HG03469 (cell line): ENCODE measurements at regions not wholly inside any gene's neighbourhood (a gene's known extent, or its start where the extent isn't known, plus 50 kb on each side); places are given as distances from the start of the nearest gene placed in this dataset.

Experiments used
- ATAC-seq: cut with Tn5 transposase; IDR thresholded peaks from one replicate; pipeline ENCODE4 v1.9.1; 2021; ENCODE audit warnings: mild to moderate bottlenecking, moderate library complexity, moderate number of reproducible peaks; ENCODE audit not compliant: unreplicated experiment

GRCh38 chr18:2394684-2395083 is 176.6 kb downstream of the METTL4 start:
- ATAC-seq = no peak

GRCh38 chr18:2395427-2396161 is 175.7 kb downstream of the METTL4 start:
- no peak for ATAC-seq

GRCh38 chr18:2396162-2396505 is 175.2 kb downstream of the METTL4 start:
- no peak for ATAC-seq

GRCh38 chr18:2400701-2401196 is 170.6 kb downstream of the METTL4 start:
- ATAC-seq = no peak

GRCh38 chr18:2402084-2402483 is 169.2 kb downstream of the METTL4 start:
- no peak for ATAC-seq

- no peak for ATAC-seq
Measured at GRCh38 chr18:2406544-2406943, 164.8 kb downstream of the METTL4 start.

- ATAC-seq = no peak
Measured at GRCh38 chr18:2407961-2408360, 163.3 kb downstream of the METTL4 start.

GRCh38 chr18:2409906-2410305 is 161.4 kb downstream of the METTL4 start:
- ATAC-seq = no peak

- ATAC-seq = no peak
Measured at GRCh38 chr18:2410688-2411087, 160.6 kb downstream of the METTL4 start.

- no peak for ATAC-seq
Measured at GRCh38 chr18:2411381-2411960, 159.8 kb downstream of the METTL4 start.

GRCh38 chr18:2412281-2412680 is 159.0 kb downstream of the METTL4 start:
- no peak for ATAC-seq

GRCh38 chr18:2412996-2413751 is 158.1 kb downstream of the METTL4 start:
- no peak for ATAC-seq

GRCh38 chr18:2414235-2414634 is 157.1 kb downstream of the METTL4 start:
- no peak for ATAC-seq

GRCh38 chr18:2415656-2416055 is 155.6 kb downstream of the METTL4 start:
- no peak for ATAC-seq

- ATAC-seq = no peak
Measured at GRCh38 chr18:2417861-2418610, 153.3 kb downstream of the METTL4 start.

GRCh38 chr18:2420367-2420766 is 150.9 kb downstream of the METTL4 start:
- no peak for ATAC-seq

- ATAC-seq = no peak
Measured at GRCh38 chr18:2423761-2424160, 147.5 kb downstream of the METTL4 start.

- no peak for ATAC-seq
Measured at GRCh38 chr18:2424420-2424819, 146.9 kb downstream of the METTL4 start.

- no peak for ATAC-seq
Measured at GRCh38 chr18:2425426-2426317, 145.6 kb downstream of the METTL4 start.

GRCh38 chr18:2430191-2430590 is 141.1 kb downstream of the METTL4 start:
- ATAC-seq = no peak
